ENCODE measurements at regions not wholly inside any gene's neighbourhood (a gene's known extent, or its start where the extent isn't known, plus 50 kb on each side); places are given as distances from the start of the nearest gene placed in this dataset.

DNA sequence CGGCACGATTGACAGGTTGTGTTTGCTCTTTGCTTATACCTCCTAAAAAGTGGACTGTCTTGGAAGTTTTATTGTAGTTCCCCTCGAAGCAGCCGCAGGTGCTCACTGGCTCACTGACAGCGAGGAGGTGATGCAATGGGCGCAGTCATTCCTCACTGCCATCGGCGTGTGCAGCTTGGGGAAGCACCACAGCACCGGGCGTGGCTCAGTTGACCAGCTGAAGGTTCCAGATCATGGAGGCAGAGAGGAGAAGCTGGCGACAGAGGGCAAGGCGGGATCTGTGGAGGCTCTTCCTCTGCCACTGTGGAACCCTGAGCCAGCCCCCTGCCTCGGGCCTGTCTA lies 72.1 kb upstream of the TNRC6C start (continued):
- TF ChIP-seq, protein P1, sequence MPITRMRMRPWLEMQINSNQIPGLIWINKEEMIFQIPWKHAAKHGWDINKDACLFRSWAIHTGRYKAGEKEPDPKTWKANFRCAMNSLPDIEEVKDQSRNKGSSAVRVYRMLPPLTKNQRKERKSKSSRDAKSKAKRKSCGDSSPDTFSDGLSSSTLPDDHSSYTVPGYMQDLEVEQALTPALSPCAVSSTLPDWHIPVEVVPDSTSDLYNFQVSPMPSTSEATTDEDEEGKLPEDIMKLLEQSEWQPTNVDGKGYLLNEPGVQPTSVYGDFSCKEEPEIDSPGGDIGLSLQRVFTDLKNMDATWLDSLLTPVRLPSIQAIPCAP (CRISPR knock-in tag; IDR thresholded peaks at IDR 0.05; ENCODE audit: borderline replicate concordance) = no peak
- TF ChIP-seq C11orf30 (IDR thresholded peaks at IDR 0.05; ENCODE audit: low read depth) (no peak), ZNF174 (CRISPR knock-in tag; IDR thresholded peaks at IDR 0.05) (no peak), ZBTB1 (CRISPR knock-in tag; IDR thresholded peaks at IDR 0.05; ENCODE audit: borderline replicate concordance, low read depth) (no peak), POLR2AphosphoS2 (IDR thresholded peaks at IDR 0.05; ENCODE audit: low read length) (no peak), TCF7L2 (IDR thresholded peaks at IDR 0.05; ENCODE audit: low read depth, low read length) (no peak), BACH1 (tag; IDR thresholded peaks at IDR 0.05) (no peak), ZNF830 (CRISPR knock-in tag; IDR thresholded peaks at IDR 0.05) (no peak), XRCC5 (IDR thresholded peaks at IDR 0.05; ENCODE audit: low read depth, low read length) (no peak), STAG1 (CRISPR knock-in tag; IDR thresholded peaks at IDR 0.05; ENCODE audit: borderline replicate concordance) (no peak), POLR2AphosphoS5 (IDR thresholded peaks at IDR 0.05; ENCODE audit: control insufficient read depth, insufficient read depth, low read depth, low read length) (no peak), ZNF445 (CRISPR knock-in tag; IDR thresholded peaks at IDR 0.05; ENCODE audit: low read depth) (no peak), DNMT1 (IDR thresholded peaks at IDR 0.05) (no peak), HLTF (IDR thresholded peaks at IDR 0.05) (no peak), CXXC5 (CRISPR knock-in tag; IDR thresholded peaks at IDR 0.05) (peak; percentile 42), NR1H2 (CRISPR knock-in tag; IDR thresholded peaks at IDR 0.05) (no peak), CREB1 (IDR thresholded peaks at IDR 0.05) (no peak), CREB1 (CRISPR knock-in tag; IDR thresholded peaks at IDR 0.05) (no peak)
- TF ChIP-seq, protein P2, sequence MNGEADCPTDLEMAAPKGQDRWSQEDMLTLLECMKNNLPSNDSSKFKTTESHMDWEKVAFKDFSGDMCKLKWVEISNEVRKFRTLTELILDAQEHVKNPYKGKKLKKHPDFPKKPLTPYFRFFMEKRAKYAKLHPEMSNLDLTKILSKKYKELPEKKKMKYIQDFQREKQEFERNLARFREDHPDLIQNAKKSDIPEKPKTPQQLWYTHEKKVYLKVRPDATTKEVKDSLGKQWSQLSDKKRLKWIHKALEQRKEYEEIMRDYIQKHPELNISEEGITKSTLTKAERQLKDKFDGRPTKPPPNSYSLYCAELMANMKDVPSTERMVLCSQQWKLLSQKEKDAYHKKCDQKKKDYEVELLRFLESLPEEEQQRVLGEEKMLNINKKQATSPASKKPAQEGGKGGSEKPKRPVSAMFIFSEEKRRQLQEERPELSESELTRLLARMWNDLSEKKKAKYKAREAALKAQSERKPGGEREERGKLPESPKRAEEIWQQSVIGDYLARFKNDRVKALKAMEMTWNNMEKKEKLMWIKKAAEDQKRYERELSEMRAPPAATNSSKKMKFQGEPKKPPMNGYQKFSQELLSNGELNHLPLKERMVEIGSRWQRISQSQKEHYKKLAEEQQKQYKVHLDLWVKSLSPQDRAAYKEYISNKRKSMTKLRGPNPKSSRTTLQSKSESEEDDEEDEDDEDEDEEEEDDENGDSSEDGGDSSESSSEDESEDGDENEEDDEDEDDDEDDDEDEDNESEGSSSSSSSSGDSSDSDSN (IDR thresholded peaks at IDR 0.05; ENCODE audit: borderline replicate concordance in 1 of 2, low read depth in 2 of 2, low read length in 2 of 2) = no peak
- TF ChIP-seq, protein P3, sequence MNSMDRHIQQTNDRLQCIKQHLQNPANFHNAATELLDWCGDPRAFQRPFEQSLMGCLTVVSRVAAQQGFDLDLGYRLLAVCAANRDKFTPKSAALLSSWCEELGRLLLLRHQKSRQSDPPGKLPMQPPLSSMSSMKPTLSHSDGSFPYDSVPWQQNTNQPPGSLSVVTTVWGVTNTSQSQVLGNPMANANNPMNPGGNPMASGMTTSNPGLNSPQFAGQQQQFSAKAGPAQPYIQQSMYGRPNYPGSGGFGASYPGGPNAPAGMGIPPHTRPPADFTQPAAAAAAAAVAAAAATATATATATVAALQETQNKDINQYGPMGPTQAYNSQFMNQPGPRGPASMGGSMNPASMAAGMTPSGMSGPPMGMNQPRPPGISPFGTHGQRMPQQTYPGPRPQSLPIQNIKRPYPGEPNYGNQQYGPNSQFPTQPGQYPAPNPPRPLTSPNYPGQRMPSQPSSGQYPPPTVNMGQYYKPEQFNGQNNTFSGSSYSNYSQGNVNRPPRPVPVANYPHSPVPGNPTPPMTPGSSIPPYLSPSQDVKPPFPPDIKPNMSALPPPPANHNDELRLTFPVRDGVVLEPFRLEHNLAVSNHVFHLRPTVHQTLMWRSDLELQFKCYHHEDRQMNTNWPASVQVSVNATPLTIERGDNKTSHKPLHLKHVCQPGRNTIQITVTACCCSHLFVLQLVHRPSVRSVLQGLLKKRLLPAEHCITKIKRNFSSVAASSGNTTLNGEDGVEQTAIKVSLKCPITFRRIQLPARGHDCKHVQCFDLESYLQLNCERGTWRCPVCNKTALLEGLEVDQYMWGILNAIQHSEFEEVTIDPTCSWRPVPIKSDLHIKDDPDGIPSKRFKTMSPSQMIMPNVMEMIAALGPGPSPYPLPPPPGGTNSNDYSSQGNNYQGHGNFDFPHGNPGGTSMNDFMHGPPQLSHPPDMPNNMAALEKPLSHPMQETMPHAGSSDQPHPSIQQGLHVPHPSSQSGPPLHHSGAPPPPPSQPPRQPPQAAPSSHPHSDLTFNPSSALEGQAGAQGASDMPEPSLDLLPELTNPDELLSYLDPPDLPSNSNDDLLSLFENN (IDR thresholded peaks at IDR 0.05; ENCODE audit: low read depth in 2 of 2, low read length in 2 of 2) = no peak
- TF ChIP-seq, protein P4, sequence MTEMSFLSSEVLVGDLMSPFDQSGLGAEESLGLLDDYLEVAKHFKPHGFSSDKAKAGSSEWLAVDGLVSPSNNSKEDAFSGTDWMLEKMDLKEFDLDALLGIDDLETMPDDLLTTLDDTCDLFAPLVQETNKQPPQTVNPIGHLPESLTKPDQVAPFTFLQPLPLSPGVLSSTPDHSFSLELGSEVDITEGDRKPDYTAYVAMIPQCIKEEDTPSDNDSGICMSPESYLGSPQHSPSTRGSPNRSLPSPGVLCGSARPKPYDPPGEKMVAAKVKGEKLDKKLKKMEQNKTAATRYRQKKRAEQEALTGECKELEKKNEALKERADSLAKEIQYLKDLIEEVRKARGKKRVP (CRISPR knock-in tag; IDR thresholded peaks at IDR 0.05) = peak; percentile 33; the same call in 1 of the 2 replicates
- TF ChIP-seq, protein P5, sequence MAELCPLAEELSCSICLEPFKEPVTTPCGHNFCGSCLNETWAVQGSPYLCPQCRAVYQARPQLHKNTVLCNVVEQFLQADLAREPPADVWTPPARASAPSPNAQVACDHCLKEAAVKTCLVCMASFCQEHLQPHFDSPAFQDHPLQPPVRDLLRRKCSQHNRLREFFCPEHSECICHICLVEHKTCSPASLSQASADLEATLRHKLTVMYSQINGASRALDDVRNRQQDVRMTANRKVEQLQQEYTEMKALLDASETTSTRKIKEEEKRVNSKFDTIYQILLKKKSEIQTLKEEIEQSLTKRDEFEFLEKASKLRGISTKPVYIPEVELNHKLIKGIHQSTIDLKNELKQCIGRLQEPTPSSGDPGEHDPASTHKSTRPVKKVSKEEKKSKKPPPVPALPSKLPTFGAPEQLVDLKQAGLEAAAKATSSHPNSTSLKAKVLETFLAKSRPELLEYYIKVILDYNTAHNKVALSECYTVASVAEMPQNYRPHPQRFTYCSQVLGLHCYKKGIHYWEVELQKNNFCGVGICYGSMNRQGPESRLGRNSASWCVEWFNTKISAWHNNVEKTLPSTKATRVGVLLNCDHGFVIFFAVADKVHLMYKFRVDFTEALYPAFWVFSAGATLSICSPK (IDR thresholded peaks at IDR 0.05; ENCODE audit: borderline replicate concordance) = no peak
